Astrocyte of the cerebellum (primary cell): ENCODE measurements at regions not wholly inside any gene's neighbourhood (a gene's known extent, or its start where the extent isn't known, plus 50 kb on each side); places are given as distances from the start of the nearest gene placed in this dataset.

ENCODE experiments used
- DNase-seq: peaks from one replicate; pipeline ENCODE4 v3.0.0-alpha.2; 2011; ENCODE audit warnings: low read depth
- H3K4me3 ChIP-seq: 2 replicates; pipeline ENCODE4 v1.5.1; 2011; ENCODE audit warnings: mild to moderate bottlenecking, low read depth, low read length, moderate library complexity
- in situ Hi-C: cut with HindIII; loops from 2 replicates; pipeline ENCODE4 v1.10.0; 2017; ENCODE audit warnings: low sequenced_read_pairs
- TF ChIP-seq, protein P1 (sequence below): IDR thresholded peaks from 2 replicates; pipeline ENCODE4 v1.5.1; 2012; ENCODE audit warnings: low read length, low read depth, moderate library complexity, mild to moderate bottlenecking; ENCODE audit errors: missing control alignments

DNA sequence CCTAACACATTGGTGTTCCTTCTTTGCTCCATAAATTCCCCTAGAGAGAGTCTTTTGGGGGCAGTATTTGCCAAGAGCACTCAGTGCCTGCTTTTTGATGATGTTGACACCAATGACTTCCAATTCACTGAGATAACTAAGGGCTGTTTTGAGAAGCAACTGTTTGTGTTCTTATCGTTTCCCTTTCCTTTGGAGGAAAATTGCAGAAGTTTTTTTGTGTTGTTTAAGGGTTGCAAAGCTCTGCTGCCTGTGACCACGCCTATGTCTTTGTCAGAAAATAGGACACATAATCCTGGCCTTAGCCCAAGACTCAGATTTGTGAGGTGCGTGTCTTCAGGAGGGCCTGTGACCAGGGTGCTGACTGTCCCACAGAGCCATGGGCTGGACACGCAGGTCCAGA is 99.6 kb downstream of the FAM43A start:
- TF ChIP-seq, protein P1, sequence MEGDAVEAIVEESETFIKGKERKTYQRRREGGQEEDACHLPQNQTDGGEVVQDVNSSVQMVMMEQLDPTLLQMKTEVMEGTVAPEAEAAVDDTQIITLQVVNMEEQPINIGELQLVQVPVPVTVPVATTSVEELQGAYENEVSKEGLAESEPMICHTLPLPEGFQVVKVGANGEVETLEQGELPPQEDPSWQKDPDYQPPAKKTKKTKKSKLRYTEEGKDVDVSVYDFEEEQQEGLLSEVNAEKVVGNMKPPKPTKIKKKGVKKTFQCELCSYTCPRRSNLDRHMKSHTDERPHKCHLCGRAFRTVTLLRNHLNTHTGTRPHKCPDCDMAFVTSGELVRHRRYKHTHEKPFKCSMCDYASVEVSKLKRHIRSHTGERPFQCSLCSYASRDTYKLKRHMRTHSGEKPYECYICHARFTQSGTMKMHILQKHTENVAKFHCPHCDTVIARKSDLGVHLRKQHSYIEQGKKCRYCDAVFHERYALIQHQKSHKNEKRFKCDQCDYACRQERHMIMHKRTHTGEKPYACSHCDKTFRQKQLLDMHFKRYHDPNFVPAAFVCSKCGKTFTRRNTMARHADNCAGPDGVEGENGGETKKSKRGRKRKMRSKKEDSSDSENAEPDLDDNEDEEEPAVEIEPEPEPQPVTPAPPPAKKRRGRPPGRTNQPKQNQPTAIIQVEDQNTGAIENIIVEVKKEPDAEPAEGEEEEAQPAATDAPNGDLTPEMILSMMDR: no peak
- H3K4me3 ChIP-seq: no peak overlapping the region
- in situ Hi-C loops: no loop called here
- DNase-seq: no peak

DNA sequence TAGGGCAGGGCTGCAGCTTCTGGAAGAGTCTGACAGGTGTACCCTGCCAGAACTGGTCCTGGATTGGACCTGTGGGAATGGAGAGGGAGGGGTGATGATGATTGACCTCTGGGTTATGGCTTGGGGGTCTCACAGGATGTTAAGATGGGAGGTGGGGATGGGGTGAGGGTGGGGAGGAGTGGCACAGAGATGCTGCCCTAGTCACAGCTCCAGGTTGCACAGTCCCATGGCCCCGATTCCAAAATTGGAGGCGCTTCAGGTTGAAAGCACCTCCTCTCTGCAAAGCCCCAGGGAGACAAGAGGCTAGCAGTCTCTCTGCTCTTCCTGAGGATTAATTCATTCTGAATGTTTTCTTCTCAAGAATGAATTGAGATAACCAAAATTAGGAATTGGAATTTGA is 101.4 kb downstream of the FAM43A start:
- TF ChIP-seq, protein P1: no peak

DNA sequence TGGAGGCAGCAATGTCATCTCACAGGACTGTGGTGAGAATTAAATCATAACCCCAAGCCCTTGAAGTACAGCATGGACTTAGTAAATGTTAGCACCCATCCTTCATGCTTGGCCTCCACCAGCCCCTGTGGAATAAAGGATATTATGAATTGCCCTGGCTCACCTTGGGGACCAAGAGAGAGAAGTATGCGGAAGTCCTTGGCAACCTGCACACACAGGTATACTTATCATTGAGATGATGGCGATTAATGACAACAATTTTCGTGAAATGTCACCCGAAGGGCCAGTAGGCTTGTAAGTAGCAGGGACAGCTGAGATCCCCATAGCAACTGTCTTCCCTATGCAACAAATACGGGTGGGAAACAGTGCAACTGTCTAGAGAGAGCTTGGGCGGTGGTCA is 102.0 kb downstream of the FAM43A start:
- TF ChIP-seq, protein P1: no peak
- in situ Hi-C loops: no loop called here
- no peak overlapping the region for H3K4me3 ChIP-seq
- no peak for DNase-seq

More for the DNA sequence above, 101.4 kb downstream of the FAM43A start:
- in situ Hi-C loops: no loop called here
- H3K4me3 ChIP-seq: no peak overlapping the region
- DNase-seq: no peak

DNA sequence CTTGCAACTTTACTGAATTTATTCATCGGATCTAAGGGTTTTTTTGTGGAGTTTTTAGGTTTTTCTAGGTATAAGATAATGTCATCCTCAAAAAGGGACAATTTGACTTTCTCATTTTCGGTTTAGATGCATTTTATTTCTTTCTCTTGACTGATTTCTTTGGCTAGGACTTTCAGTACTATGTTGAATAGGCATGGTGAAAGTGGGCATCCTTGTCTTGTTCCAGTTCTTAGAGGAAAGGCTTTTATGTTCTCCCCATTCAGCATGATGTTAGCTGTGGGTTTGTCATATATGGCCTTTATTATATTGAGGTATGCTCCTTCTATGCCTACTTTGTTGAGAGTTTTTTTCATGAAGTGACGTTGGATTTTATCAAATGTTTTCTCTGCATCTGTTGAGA is 106.7 kb downstream of the FAM43A start:
- TF ChIP-seq, protein P1: no peak
- DNase-seq: no peak
- in situ Hi-C loops: no loop called here
- H3K4me3 ChIP-seq: no peak overlapping the region

DNA sequence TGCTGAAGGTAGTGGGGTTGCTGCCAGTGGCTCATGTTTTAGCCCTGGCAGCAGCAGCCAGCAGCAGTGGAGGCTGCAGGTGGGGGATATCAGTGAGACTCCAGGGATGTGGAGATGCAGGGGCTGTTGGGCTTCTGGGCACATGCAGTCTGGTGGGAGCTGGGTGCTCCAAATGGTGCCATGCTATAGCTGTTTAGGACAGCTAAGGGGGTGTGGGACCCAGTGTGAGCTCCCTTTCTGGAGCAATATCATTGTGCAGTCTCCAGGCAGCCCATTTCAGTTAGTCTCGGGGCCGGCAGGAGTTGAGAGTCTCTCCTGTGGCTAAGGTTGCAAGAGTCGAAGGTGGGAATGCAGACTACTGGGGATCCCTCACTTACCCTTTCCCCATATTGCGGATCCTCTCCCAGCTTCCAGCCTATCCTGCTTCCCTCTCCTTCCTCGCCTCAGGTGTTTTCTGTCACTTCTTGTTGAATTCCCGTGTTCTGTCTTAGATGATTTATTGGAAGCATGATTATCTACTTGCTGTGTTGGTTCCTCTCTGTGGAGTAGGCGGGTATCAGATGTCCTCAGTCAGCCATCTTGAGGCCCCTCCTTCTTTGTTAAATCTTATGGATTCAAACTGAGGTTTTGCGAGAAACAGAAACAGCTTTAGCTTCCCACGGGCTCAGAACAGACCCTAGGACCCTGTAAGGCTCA is 112.0 kb downstream of the FAM43A start:
- in situ Hi-C loops: no loop called here
- no peak overlapping the region for H3K4me3 ChIP-seq
- DNase-seq: no peak
- TF ChIP-seq, protein P1: no peak

DNA sequence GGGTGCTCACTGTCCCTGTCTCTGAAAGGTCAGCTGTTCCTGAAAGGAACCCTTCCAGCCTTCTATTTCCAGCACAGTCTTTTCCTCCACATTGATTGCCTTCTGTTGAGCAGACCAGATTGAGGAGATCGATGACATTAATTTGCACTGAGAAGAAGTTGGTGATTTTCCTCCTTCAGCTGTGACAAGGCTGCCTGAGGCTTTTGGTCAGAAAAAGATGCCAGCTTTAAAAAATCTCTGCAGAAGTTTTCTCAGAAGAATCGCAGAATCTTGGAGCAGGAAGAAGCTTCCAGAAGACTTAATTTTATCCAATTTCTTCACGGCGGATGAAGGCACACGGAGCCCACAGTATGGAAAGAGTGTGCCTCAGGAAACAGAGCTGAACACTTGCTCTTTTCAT is 112.8 kb downstream of the FAM43A start:
- in situ Hi-C loops: no loop called here
- H3K4me3 ChIP-seq: no peak overlapping the region
- no peak for DNase-seq
- TF ChIP-seq, protein P1: no peak
